ENCODE measurements at regions not wholly inside any gene's neighbourhood (a gene's known extent, or its start where the extent isn't known, plus 50 kb on each side); places are given as distances from the start of the nearest gene placed in this dataset.

DNA sequence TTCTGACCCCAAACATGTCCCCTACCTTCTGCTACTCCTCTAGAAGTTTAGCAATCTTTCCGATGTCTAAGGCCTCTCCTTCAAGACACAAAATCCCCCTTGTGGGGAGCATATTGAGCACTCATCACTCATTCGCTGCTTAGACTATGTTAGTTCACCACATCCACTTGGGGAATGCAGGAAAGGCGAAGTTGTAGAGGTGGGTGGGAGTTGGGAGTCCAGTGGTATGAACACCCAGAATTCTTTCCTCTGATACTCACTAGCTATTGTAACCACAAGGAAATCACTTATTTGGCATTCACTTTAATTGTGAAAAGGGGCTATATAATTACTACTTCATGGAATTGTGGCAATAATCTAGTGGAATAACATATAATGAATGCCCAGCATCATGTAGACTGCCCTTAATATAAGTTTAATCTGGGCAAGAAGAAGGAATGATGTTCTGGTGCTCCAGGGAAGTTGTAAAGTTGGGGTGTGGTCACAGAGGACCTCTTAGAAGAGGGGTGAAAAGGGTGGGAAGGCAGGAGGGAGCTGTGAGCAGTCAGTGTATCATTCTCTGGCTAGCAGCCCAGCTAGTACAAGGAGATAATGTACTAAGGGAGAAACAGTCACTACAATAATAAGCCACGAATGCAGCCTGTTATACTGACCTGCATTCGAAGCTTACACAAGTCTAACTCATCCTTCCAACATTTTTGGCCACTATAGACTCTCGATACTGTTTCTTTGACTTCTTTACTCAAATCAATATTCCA lies 468.2 kb upstream of the DIPK2B start:
- BruUV-seq (replicated peaks), result no TSS peak
- intact Hi-C loops (cut with micrococcal nuclease; ENCODE audit: unreplicated experiment), result no loop called here

DNA sequence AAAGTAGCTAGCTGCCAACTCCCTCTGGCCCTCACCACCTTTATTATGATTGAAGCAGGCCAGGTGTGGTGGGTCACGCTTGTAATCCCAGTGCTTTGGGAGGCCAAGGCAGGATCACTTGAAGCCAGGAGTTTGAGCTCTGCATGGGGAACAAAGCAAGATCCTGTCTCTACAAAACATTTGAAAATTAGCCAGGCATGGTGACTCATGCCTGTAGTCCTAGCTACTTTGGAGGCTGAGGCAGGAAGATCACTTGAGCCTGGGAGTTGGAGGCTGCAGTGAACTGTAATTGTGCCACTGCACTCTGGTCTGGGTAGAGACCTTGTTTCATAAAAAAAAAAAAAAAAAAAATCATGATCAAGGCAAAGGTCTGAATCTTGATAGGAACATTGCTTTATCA lies 467.0 kb upstream of the DIPK2B start:
- TF ChIP-seq SIN3A (IDR thresholded peaks at IDR 0.05; ENCODE audit: borderline replicate concordance, insufficient read depth, low read depth, low read length), result no peak
- TF ChIP-seq, protein P1, sequence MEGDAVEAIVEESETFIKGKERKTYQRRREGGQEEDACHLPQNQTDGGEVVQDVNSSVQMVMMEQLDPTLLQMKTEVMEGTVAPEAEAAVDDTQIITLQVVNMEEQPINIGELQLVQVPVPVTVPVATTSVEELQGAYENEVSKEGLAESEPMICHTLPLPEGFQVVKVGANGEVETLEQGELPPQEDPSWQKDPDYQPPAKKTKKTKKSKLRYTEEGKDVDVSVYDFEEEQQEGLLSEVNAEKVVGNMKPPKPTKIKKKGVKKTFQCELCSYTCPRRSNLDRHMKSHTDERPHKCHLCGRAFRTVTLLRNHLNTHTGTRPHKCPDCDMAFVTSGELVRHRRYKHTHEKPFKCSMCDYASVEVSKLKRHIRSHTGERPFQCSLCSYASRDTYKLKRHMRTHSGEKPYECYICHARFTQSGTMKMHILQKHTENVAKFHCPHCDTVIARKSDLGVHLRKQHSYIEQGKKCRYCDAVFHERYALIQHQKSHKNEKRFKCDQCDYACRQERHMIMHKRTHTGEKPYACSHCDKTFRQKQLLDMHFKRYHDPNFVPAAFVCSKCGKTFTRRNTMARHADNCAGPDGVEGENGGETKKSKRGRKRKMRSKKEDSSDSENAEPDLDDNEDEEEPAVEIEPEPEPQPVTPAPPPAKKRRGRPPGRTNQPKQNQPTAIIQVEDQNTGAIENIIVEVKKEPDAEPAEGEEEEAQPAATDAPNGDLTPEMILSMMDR (IDR thresholded peaks at IDR 0.05), result no peak
- no peak for TF ChIP-seq TCF7L2 (IDR thresholded peaks at IDR 0.05; ENCODE audit: low read depth, low read length)
- TF ChIP-seq REST (IDR thresholded peaks at IDR 0.05; ENCODE audit: insufficient read depth in 1 of 2, low read depth in 2 of 2, low read length in 1 of 2), result no peak
- no peak for TF ChIP-seq POLR2AphosphoS5 (IDR thresholded peaks at IDR 0.05; ENCODE audit: low read depth, low read length)
- no peaks in the 10 kb centered on the region for H3K36me3 ChIP-seq (ENCODE audit: control insufficient read depth, insufficient read depth, low read length)
- in situ Hi-C loops (cut with HindIII; ENCODE audit: low pct_unique_long_range_greater_than_20kb, low sequenced_read_pairs) (no loop called here), intact Hi-C loops (cut with micrococcal nuclease; ENCODE audit: unreplicated experiment) (no loop called here)
- no peak for ATAC-seq
- no peaks in the 10 kb centered on the region for H3K27me3 ChIP-seq (ENCODE audit: control insufficient read depth, insufficient read depth, low read length)
- H3K9me3 ChIP-seq (ENCODE audit: control insufficient read depth, insufficient read depth, low read depth, low read length), result no peaks in the 10 kb centered on the region
- ChIA-PET POLR2A (no interaction called here), CTCF (no interaction called here)
- no peak overlapping the region for H3K27ac ChIP-seq (ENCODE audit: low read length)
- H3K4me1 ChIP-seq (ENCODE audit: control insufficient read depth, insufficient read depth, low read length), result no peaks in the 10 kb centered on the region
- BruUV-seq (replicated peaks), result no TSS peak
- no peak overlapping the region for H3K4me3 ChIP-seq (ENCODE audit: low read depth in 2 of 2, low read length in 2 of 2)
- DNase-seq (ENCODE audit: low read depth, low spot score), result no peak

More for the DNA sequence above, 468.2 kb upstream of the DIPK2B start:
- in situ Hi-C loops (cut with HindIII; ENCODE audit: low pct_unique_long_range_greater_than_20kb, low sequenced_read_pairs), result no loop called here
- Histone ChIP-seq H3K9me3 (ENCODE audit: control insufficient read depth, insufficient read depth, low read depth, low read length) (no peaks in the 10 kb centered on the region), H3K36me3 (ENCODE audit: control insufficient read depth, insufficient read depth, low read length) (no peaks in the 10 kb centered on the region), H3K4me1 (ENCODE audit: control insufficient read depth, insufficient read depth, low read length) (no peaks in the 10 kb centered on the region), H3K4me3 (ENCODE audit: low read depth in 2 of 2, low read length in 2 of 2) (no peak overlapping the region), H3K27me3 (ENCODE audit: control insufficient read depth, insufficient read depth, low read length) (no peaks in the 10 kb centered on the region), H3K27ac (ENCODE audit: low read length) (no peak overlapping the region)
- TF ChIP-seq REST (IDR thresholded peaks at IDR 0.05; ENCODE audit: insufficient read depth in 1 of 2, low read depth in 2 of 2, low read length in 1 of 2) (no peak), SIN3A (IDR thresholded peaks at IDR 0.05; ENCODE audit: borderline replicate concordance, insufficient read depth, low read depth, low read length) (no peak), POLR2AphosphoS5 (IDR thresholded peaks at IDR 0.05; ENCODE audit: low read depth, low read length) (no peak), TCF7L2 (IDR thresholded peaks at IDR 0.05; ENCODE audit: low read depth, low read length) (no peak)
- TF ChIP-seq, protein P1 (IDR thresholded peaks at IDR 0.05), result no peak
- DNase-seq (ENCODE audit: low read depth, low spot score) (peak; percentile 10), ATAC-seq (no peak)
- ChIA-PET CTCF (no interaction called here), POLR2A (no interaction called here)

Measured in Panc1 (cell line).